NCI-H1048 (cell line): ENCODE measurements at regions not wholly inside any gene's neighbourhood (a gene's known extent, or its start where the extent isn't known, plus 50 kb on each side); places are given as distances from the start of the nearest gene placed in this dataset.

Experiments used
- DNase-seq: peaks from one replicate; lab custom pipeline; 2025; lab: John Stamatoyannopoulos, UW

DNA sequence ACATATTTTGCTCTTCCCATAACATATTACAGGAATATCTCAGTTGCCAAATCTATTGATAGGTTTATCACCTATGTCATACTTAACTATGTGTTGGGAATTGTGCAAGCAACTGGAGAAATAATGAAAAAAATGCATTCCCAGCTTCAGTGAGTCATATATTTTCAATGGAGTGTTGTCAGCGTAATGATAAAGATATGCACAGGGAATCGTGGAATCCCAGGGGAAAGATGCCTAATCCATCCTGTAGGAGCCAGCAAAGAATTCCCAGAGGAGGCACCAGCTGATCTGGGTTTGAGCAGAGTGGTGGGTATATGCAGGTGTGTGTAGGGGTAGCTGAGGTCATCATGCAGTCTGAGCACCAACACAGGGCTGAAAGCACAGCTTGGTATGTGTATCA, 213.3 kb upstream of the DAB1 start:
- no peak for DNase-seq

DNA sequence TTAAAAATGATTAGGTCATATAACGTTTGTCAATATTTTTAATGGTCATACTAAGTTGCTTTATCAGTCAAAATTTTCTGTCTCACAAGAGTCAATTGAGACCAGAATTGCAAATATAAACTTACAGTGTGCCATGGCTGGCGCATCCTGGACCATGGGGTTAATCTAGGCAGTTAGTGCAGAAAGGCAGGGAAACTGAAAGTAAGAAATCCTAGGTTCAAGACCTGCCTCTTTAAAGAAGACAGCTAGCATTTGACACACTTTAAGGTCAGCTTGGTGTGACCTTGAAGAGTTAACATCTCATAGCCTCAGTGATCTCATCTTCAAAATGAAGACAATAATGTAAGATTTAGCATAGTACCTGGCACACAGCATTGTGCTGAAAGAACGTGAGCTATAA, 210.0 kb upstream of the DAB1 start:
- no peak for DNase-seq

DNA sequence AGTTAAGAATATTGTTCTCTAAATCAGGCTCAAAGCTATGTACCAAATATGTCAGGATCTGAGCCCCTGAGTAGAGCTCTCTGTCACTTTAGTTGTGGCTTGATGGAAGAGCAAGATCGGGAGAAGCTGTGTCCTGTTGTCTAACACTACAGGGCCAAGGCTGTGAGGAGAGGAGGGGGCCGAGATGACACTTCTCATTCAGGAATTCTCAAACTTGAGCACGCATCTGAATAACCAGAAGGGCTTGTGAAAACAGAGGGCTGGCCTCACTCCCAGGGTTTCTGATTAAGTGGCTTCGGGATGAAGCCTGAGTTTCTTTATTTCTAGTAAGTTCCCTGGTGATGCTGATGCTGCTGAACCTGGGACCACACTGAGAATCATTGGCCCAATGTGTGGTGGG, 209.2 kb upstream of the DAB1 start:
- DNase-seq: no peak

DNA sequence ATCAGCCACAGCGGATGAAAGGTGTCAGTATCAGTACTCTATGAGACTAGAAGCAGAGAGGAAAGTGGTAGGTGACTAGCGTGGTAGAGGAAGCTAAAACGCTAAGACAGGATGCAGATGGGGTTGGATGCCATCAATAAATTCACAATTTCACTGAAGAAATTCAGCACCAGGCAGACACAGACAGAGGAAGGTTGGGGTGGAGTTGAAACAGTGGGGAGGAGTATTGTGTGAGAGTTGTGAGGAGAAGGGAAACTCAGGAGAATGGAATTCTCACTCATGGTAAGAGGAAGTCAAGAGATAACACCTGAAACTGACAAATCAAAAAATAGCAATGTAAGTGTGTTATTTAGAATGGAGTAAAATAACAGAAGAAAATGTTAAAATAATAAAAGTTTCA, 208.5 kb upstream of the DAB1 start:
- DNase-seq: no peak

DNA sequence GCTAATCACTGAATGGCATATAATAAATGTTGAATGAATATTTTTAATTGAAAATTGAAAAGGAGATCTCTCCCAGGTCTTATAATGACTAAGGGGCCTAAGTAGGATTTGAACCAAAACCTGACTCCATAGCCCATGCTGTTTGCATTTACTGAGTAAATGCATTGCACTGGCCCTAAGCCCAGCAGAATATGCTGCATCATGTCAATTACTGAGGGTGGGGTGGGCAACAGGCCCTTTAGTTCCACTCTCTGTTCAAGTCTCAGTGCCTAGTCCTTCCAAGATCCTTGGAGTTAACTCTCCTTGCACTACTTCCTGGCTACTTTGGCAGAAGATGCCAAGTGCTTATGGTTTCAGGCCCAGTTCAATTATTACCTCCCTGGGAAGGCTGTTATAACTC, 203.8 kb upstream of the DAB1 start:
- no peak for DNase-seq

DNA sequence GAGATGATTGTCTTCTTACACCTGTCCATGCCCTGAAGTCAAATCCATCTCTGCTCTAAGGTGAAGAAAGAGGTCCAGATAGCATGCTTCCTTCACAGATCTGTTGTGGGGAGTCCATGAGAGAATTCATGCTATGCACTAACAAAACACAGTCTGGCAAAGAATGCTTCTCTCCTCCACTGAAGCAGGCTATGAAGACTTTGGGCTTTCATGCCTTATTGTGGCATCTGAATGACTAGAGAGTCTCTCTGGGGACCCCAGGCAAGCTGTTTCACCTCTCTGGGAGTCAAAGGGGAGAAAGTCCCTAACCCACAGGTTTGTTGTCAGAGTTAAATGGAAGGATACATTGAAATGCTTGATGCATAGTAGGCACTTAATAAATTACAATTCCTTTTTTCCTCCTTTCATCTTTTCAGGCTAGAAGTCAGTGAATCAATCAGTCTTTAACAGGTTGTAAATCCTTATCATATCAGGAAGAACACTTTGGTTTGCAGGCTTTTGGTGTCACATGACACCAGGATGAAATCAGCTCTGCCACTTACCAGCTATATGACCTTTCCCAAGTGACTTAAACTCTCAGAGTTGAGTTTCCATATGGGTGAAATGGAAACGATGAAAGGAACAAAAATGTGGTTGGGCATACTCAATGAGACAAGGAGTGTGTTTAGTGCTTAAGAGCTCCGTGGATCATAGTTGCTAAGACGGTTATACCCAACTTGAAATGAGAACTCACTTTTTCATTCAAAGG, 200.1 kb upstream of the DAB1 start:
- no peak for DNase-seq

DNA sequence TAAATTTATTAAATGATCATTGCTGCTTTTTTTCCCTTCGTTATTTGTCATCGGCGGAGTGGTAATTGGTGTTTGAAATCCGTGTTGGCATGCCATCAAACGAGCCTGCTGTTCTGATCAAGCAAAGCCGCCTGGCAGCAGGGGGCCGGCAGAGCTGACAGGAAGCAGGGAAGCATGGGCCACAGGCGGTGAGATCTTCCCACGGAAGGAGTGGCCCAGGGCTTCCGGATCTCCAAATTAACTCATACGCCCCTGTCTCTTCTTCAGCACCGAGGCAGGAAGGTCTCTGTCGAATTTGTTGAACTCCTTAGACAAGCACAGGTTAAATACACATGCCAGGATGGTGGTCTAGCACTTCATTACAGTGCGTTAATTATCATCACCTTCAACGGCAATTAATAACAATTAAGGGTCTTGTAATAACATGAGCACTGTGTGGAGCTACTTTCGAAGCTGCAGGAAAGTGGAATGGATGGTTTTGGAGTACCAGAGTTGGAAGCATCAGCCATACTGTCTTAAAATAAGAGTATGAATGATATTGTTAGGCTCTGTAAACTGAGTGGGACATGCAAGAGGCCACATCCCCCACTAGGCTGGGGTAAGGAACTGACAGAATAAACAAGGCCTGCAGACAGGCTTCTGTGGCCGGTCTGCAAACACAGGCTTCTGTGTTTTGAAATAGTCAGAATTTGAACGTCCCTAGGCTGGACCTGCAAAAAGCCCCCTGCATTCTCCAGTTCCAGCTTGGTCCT, 199.4 kb upstream of the DAB1 start:
- DNase-seq: no peak

DNA sequence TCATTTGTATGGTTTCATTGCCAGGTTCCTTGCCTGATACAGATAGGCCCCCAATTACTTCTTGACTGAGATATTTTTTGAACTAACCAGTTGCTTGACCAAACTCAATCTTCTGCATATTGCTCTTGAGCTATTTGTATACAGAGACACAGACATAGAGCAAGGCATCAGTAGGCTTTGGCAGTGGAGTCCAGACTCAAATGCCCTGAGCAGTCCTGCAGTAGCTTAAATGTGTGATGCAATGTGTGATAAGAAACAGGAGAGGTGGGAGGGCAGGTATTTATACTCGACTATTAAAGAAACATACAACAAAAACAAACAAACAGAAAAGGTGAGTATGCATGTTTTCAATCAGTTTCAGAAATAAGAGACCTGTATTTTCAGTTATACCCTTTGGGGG, 197.9 kb upstream of the DAB1 start:
- no peak for DNase-seq

DNA sequence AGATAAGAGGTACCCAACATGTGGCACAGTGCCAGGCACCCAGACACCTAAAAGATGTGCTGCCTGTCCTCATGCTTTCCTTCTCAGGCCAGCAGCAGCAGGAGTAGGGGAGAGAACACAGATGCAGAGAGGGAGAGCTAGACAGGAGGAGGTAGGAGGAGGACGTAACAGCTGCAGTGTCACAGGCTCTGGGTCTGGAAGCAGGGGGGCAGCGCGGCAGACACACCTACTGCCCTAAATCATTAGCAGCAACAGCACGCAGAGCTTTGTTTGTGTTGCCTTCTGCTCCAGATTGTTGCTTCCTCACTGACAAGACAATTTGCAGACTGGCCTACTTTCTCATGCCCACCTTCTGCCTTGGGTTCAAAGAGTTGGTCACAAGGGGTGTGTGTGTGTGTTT, 196.7 kb upstream of the DAB1 start:
- no peak for DNase-seq

DNA sequence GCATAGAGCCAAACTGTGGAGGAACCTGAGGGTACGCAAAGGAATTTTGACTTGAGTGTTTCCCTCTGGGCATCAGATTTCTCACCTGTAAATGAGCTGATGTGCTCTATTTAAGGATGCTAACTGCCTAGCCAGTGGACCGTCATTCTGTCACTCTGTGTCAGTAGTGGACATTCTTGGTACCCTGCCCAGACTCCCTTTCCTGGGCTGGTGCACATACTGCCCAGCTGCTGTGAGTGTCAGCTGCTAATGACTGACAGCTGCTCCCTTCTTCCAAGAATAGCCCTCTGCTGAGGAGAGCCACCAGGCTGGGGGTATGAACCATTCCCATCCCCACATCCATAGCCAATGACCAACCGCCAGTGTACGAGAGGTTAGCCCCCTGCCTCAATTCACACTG, 193.1 kb upstream of the DAB1 start:
- no peak for DNase-seq

DNA sequence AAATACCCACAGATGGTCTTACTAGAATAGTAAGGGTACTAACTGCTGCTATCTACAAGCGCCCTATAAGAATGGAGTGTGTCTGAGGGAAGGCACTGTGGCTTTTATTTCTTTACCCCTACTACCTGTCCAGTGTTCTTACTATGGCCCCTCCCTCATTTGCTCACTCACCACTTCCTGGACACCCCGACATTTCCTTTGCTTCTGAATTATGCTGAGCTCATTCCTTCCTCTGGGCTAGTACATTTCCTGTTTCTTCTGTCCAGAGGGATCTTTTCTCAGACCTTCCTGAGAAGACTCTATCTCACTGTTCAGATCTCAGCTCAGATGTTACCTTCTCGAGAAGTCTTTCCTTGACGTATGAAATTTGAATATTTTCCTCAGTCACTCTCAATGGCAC, 192.1 kb upstream of the DAB1 start:
- DNase-seq: no peak

DNA sequence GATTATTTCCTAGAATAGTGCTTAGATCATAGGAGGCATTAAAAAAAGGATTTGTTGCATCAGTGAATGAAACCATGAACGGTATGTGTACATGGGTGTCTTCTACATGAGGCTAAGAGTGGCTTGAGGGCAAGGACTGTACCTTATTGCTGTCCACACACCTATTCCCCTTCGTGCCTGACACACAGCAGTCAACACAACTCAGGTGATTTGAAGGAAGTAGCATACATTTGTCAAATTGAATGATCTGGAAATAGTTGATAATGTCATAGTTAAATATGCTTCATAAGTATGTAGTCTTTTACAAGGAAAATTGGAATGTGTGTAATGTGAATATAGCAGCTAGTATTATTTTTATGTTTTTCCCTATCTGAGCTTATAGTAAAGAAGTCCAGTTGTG, 189.0 kb upstream of the DAB1 start:
- no peak for DNase-seq

DNA sequence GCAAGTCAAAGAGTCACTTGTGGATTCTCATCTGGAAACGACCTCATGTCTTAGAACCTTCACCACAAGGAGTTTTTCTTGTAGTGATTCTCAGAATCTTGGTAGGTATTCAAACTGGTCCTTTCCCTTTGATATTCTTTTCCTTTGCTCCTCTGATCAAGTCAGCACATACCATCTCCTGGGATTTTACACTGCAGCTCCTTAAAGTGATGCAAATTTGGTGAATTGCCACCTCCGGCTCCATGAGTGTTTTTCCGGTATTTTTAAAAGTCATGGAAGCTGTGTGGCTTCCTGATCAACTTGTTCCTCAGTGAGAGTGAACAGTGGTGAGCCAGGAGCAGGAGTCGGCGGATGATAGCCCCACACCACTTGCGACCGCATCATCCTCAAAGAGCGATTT, 182.1 kb upstream of the DAB1 start:
- DNase-seq: no peak

DNA sequence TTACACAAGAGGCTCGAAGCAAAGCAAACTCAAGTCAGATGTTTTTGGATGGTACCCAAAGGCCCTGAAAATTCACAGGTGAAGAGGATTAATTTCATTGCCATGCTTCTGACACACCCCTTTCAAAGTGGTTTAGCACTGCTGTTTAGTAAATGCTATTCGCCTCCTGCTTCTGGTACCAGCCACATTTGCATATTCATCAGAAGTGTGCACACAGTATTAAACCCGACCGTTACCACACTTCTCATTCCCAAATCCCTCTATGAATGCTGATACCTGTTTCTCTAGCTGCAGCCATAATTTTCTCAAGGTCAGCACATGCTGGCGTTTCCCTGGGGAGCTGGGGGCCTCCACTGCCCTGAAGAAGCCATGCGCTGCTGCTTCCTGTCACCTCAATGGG, 179.8 kb upstream of the DAB1 start:
- no peak for DNase-seq

DNA sequence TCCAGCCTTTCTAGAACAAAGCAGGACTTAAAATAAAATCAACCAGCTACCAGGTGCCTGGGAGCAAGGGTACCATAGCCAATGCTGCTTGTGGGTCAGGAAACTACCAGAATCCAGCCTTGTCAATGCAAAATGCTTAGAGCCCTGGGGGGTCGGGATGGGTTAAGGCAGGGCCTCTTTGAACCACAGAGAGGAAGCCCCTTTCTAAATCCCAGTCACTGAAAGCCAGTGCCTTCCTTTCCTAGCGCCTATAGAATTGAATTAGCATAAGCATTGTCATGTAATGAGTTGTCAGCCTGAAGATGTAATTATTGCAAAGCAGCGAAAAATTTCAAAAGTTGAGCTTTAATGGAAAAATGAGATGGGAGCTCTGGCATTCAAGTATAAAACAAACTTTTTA, 176.6 kb upstream of the DAB1 start:
- no peak for DNase-seq

DNA sequence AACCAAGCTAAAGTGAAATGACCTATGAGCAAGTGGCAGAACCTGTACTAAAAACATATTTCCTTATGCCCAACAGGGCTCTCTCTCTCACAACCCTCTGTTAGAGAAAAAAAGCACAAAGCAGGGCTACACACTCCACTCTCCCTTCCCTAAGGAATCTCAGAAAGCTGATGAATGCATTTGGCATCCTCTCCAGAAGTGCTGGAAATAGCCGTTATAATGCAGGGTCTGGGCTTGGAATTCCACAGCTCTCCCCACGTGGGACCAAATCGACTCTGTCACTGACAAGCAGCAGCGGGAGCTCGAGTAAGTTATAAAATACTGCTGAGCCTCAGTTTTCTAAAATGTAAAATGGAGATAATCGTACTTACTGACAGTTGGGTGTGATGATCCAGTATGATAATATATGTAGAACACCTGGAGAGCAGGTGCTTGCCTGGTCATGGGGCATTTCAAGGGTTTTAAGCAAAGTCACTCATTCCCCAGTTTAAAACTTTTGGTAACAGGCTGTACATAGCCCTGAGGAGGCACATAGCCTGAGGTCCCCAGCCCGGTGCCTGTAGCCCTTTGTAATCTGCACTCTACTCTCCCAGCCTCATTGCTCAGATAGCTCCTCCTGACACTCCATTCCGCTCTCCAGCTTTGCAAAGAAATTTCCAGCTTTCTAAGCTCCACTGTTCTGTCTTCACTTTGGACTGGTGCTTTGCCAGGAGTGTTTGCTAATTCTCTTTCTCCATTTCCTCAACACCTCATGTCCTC, 175.6 kb upstream of the DAB1 start:
- DNase-seq: no peak

DNA sequence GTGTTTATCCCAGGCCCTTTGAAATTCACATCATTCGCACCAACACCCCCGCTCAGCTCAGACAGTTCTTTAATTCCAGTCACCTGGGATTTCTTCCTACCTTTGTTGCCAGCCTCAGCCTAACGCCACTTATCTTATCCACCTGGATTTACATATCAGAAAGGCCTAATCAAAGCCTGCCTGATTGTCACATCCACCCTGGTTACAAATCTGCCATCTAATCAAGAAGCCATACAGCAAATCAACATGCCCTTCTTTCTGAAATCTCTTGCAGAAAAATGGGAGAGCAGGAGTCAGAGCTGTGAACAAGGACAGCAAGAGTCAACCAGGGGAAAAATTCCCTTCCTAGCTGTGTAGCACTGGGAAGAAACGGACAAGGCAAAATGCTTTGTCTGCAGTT, 173.2 kb upstream of the DAB1 start:
- DNase-seq: no peak

DNA sequence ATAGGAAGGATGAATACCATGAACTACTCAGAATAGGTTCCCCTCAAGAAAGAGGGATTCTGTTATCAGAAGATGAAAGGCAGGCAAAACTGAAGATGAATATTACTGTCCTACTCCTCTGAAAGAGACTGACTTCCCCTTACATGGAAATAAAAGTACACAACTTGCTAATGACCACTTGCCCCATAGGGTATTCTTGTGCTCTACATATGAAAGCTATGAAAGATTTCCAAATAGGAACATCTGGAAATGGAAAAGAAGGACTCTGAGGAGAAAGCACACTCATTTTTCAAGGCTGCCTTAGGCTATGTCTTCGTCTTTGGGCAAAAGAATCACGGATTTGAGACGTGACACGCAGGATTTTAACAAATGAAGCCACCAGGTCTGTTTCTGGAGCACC, 170.1 kb upstream of the DAB1 start:
- DNase-seq: no peak

DNA sequence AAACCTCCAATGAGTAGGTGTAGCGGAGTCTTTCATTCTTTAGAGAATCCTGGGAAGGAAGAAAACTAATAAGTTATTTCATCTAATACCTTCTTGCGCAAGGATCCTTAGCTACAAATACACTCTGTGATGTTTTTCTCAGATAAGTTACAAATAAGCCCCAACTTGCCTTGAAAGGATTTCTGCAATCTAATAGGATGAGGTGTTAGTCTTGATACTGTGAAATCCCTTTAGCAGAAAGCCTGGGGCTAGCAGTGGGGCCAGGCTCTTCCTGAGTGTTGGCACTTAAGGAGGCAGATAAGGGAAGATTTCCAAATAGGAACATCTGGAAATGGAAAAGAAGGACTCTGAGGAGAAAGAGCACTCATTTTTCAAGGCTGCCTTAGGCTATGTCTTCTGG, 168.0 kb upstream of the DAB1 start:
- DNase-seq: no peak

DNA sequence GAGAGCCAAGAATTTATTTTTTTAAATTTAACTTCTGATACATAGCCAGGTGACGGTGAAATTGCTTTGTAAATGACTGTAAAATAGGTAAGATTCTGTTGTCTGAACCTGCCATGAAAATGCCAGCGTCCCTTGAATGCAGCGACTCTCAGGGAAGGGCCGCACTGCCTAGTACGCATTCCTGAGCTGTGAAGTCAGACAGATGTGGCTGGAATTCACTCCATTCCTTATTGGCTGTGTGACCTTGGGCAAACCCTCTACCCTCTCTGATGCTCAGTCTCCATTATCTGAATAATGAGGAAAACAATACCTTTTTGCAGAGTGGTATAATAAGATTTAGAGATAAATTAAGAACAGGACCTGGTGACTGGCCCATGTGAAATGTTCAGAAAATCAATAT, 167.1 kb upstream of the DAB1 start:
- no peak for DNase-seq

DNA sequence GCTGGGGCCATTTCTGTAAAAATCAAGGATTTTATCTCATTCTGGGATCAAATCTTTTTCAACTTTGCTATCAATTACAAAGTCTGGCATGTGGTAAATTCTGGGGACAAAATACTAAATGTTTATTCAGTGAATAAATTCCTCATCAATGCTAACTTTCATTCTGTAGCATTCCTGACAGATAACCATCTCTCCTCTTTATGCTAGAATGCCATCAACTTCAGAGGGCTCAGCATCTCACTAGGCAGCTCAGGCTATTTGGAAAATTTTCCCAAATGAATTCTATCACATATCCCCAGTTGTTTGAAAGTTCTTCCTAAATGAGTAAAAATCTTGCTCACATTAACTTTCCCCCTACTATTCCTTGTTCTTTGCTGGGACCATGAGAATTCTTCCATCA, 163.0 kb upstream of the DAB1 start:
- DNase-seq: no peak

DNA sequence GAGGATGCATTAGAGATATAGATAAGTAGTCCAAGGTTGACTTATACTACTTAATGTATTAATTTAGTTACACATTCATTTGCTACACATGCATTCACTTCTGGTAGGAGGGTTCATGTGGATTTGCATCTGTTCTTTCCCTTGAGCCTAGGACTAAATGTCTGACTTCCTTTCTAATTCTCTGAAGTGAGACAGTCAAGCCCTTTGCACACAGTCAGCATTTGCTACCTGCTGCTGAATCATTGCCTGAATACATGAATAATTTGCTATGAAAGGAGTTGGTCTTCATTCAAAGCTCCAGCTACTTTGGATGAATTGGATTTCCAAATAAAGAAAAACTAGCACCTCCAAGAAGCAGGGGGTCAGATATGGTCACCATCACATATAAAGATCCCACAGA, 154.8 kb upstream of the DAB1 start:
- DNase-seq: no peak

DNA sequence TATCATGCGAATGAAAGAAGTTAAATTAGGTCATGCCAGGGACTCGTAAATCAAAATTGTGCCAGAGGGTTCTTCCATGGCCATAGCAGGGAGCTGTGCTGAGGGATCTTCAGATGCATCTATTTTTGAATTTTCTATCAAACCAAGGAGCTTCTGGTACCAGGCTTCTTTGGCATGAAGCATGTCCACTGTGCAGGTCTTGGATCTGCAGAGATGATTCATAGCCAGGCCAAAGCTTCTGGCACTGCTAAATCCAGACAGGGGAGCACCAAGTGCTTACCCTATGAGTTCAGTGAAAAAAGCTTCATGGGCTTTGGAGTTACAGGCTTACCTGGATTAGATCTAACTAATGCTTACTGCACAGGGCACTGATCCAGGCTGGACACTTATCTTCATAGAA, 154.2 kb upstream of the DAB1 start:
- DNase-seq: no peak
